CD14-positive monocyte (primary cell): ENCODE measurements at regions not wholly inside any gene's neighbourhood (a gene's known extent, or its start where the extent isn't known, plus 50 kb on each side); places are given as distances from the start of the nearest gene placed in this dataset.

Source experiments
- DNase-seq, 3 donors: peaks; one replicate each; pipeline ENCODE4 v3.0.0-alpha.2; 2011 to 2022
- H2AFZ ChIP-seq: 2 replicates; pipeline ENCODE4 v1.6.0; 2012; ENCODE audit warnings: mild to moderate bottlenecking, low read depth, low read length, inconsistent platforms; ENCODE audit not compliant: insufficient read depth, poor library complexity, severe bottlenecking
- H3K27ac ChIP-seq, 2 donors: 1 replicate in 1 of 2; 2 replicates in 1 of 2; pipeline ENCODE4 v1.5.1; 2012 to 2013; ENCODE audit warnings: low read length in 2 of 2, control low read depth in 1 of 2, inconsistent platforms in 1 of 2, low read depth in 1 of 2, mild to moderate bottlenecking in 1 of 2
- H3K27me3 ChIP-seq, 2 donors: one replicate each; pipeline versions ENCODE4 v1.6.0 to v1.6.1; 2011 to 2013; ENCODE audit warnings: low read length in 2 of 2; ENCODE audit not compliant: control insufficient read depth in 2 of 2, insufficient read depth in 2 of 2
- H3K36me3 ChIP-seq, 2 donors: replicated peaks in 1 of 2; 1 replicate in 1 of 2; 2 replicates in 1 of 2; pipeline versions ENCODE4 v1.5.1 to v1.6.1; 2012 to 2013; ENCODE audit warnings: low read length in 2 of 2, control low read depth in 1 of 2, inconsistent platforms in 1 of 2, mild to moderate bottlenecking in 1 of 2; ENCODE audit not compliant: insufficient read depth in 2 of 2, control insufficient read depth in 1 of 2
- H3K4me1 ChIP-seq, 2 donors: 1 replicate in 1 of 2; 2 replicates in 1 of 2; pipeline versions ENCODE4 v1.5.1 to v1.6.1; 2012 to 2013; ENCODE audit warnings: low read length in 2 of 2, control low read depth in 1 of 2, inconsistent platforms in 1 of 2, mild to moderate bottlenecking in 1 of 2, moderate library complexity in 1 of 2; ENCODE audit not compliant: insufficient read depth in 2 of 2, control insufficient read depth in 1 of 2
- H3K4me2 ChIP-seq: replicated peaks from 2 replicates; pipeline ENCODE3; 2012; ENCODE audit warnings: low read length, moderate library complexity, mild to moderate bottlenecking; ENCODE audit not compliant: poor library complexity, severe bottlenecking; ENCODE audit errors: extremely low read depth
- H3K4me3 ChIP-seq, 3 experiments: fragments of 200-600 bp in 1 of 3; sonication (generic) in 1 of 3; replicated peaks in 1 of 3; 1 replicate in 2 of 3; 2 replicates in 1 of 3; pipeline ENCODE4 v1.5.1; 2011 to 2013; ENCODE audit warnings: low read length in 3 of 3, mild to moderate bottlenecking in 3 of 3, control low read depth in 2 of 3, low read depth in 2 of 3, inconsistent platforms in 1 of 3, moderate library complexity in 1 of 3
- H3K79me2 ChIP-seq: 2 replicates; pipeline ENCODE4 v1.6.0; 2012; ENCODE audit warnings: mild to moderate bottlenecking, control low read depth, inconsistent platforms, low read length, moderate library complexity; ENCODE audit not compliant: insufficient read depth
- H3K9ac ChIP-seq: 2 replicates; pipeline ENCODE4 v1.6.0; 2017; ENCODE audit warnings: low read length, mild to moderate bottlenecking; ENCODE audit not compliant: insufficient read depth, poor library complexity, severe bottlenecking
- H3K9me3 ChIP-seq, 2 donors: replicated peaks in 1 of 2; 1 replicate in 1 of 2; 2 replicates in 1 of 2; pipeline versions ENCODE4 v1.5.1 to v1.6.1; 2012 to 2013; ENCODE audit warnings: low read length in 2 of 2, control low read depth in 1 of 2; ENCODE audit not compliant: control insufficient read depth in 1 of 2, insufficient read depth in 1 of 2
- H4K20me1 ChIP-seq: 2 replicates; pipeline ENCODE4 v1.6.0; 2012; ENCODE audit warnings: mild to moderate bottlenecking, low read length, control low read depth, moderate library complexity; ENCODE audit not compliant: insufficient read depth
- H3K27ac Mint-ChIP-seq, 7 donors: one replicate each; pipeline ENCODE4 v1.8.0; 2020; ENCODE audit warnings: mild to moderate bottlenecking in 7 of 7, mixed read lengths in 7 of 7, moderate library complexity in 6 of 7, inconsistent platforms in 2 of 7
- H3K27me3 Mint-ChIP-seq, 3 donors: one replicate each; pipeline ENCODE4 v1.8.0; 2021 to 2022; ENCODE audit warnings: low read depth in 3 of 3, mild to moderate bottlenecking in 3 of 3, mixed read lengths in 3 of 3, moderate library complexity in 3 of 3, inconsistent platforms in 1 of 3
- H3K36me3 Mint-ChIP-seq, 2 donors: one replicate each; pipeline ENCODE4 v1.8.0; 2020; ENCODE audit warnings: mixed read lengths in 2 of 2, inconsistent platforms in 1 of 2, mild to moderate bottlenecking in 1 of 2
- H3K4me1 Mint-ChIP-seq: one replicate; pipeline ENCODE4 v1.8.0; 2020; ENCODE audit warnings: mild to moderate bottlenecking, mixed read lengths
- H3K4me3 Mint-ChIP-seq, 2 donors: one replicate each; pipeline ENCODE4 v1.8.0; 2020; ENCODE audit warnings: mild to moderate bottlenecking in 2 of 2, mixed read lengths in 2 of 2, moderate library complexity in 1 of 2
- H3K9me3 Mint-ChIP-seq, 7 donors: one replicate each; pipeline ENCODE4 v1.8.0; 2020 to 2022; ENCODE audit warnings: mixed read lengths in 7 of 7, mild to moderate bottlenecking in 6 of 7, moderate library complexity in 6 of 7, inconsistent platforms in 2 of 7
- CTCF ChIP-seq: fragments of 200-600 bp; IDR thresholded peaks from one replicate; pipeline ENCODE4 v1.8.0; 2022; ENCODE audit warnings: antibody characterized with exemption, mild to moderate bottlenecking
- WGBS: methylation state at CpG from one replicate; pipeline ENCODE4 v1.1.5; 2013; ENCODE audit warnings: missing lambda C conversion rate; ENCODE audit not compliant: insufficient coverage; 5-methylcytosine and 5-hydroxymethylcytosine counted together
- intact Hi-C, 2 donors: fragments of 100-400 bp; cut with micrococcal nuclease; formaldehyde crosslinking; loops; one replicate each; pipeline versions ENCODE4 v1.15.0 to v1.15.1; 2023

DNA sequence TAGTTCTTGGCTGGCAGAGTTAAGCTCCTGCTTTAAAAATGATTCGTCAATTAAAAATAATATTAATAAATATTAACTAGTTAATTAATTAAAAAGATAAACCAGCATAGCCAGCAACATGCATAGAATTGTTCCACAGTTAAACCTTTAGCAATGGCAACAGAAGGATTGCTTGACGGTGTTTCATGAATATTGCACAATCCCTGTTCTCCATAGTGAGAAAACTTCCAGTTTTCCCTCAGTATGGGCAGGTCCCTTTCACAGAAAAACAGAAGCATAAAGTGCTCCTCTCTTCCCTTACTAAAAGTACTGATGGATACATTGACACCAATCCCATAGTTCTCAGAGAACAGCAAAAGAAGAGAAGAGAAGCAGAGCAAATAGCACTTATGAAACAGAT is 71.4 kb upstream of the CAST start:
- H4K20me1 ChIP-seq, result no peaks in the 10 kb centered on the region
- no peak overlapping the region for H3K9ac ChIP-seq
- no peak overlapping the region for H3K4me3 Mint-ChIP-seq
- H3K4me1 ChIP-seq, result peaks cover 6 to 8% of the 10 kb centered on the region in 2 donors
- H3K9me3 Mint-ChIP-seq, result peaks cover 0 to 3% (median 0%) of the 10 kb centered on the region in 7 donors
- no peak overlapping the region for H3K27ac ChIP-seq
- no peaks in the 10 kb centered on the region for H3K79me2 ChIP-seq
- TF ChIP-seq CTCF, result no peak
- no peak overlapping the region for H3K27ac Mint-ChIP-seq
- H3K27me3 ChIP-seq, result peaks cover 4 to 5% of the 10 kb centered on the region in 2 donors
- 0% methylated on average over 1 of the region's 2 CpGs for WGBS
- H3K36me3 Mint-ChIP-seq, result no peaks in the 10 kb centered on the region
- DNase-seq, result no peak
- H3K4me3 ChIP-seq, result no peak overlapping the region
- no peaks in the 10 kb centered on the region for H3K9me3 ChIP-seq
- no peaks in the 10 kb centered on the region for H3K36me3 ChIP-seq
- H2AFZ ChIP-seq, result no peak overlapping the region
- peaks cover 2 to 17% (median 10%) of the 10 kb centered on the region in 3 donors for H3K27me3 Mint-ChIP-seq
- intact Hi-C loops, result no loop called here
- peaks cover 15% of the 10 kb centered on the region for H3K4me1 Mint-ChIP-seq
- no peak overlapping the region for H3K4me2 ChIP-seq

- H3K9me3 ChIP-seq, result no peaks in the 10 kb centered on the region
- Mint-ChIP-seq H3K4me1 (peaks cover 26% of the 10 kb centered on the region), H3K36me3 (no peaks in the 10 kb centered on the region), H3K27me3 (peaks cover 0 to 14% (median 11%) of the 10 kb centered on the region in 3 donors), H3K27ac (peak overlapping the region in 3 of 7 donors; percentile 14 to 59 (median 31)), H3K4me3 (no peak overlapping the region), H3K9me3 (peaks cover 0 to 5% (median 0%) of the 10 kb centered on the region in 7 donors)
- H3K4me3 ChIP-seq, result no peak overlapping the region
- intact Hi-C loops, result loop anchor here in 1 of 2 donors (5.0 kb wide), 2 partner anchors 728 to 933 kb away; no protein-coding TSS in a partner anchor
- H3K4me2 ChIP-seq, result no peak overlapping the region
- WGBS, result 93% methylated on average over 4 of the region's 6 CpGs
- H3K9ac ChIP-seq, result no peak overlapping the region
- H2AFZ ChIP-seq, result no peak overlapping the region
- peak; percentile 82 for TF ChIP-seq CTCF
- no peaks in the 10 kb centered on the region for H3K36me3 ChIP-seq
- peak; percentile 24 to 37 (median 32) for DNase-seq
- H3K4me1 ChIP-seq, result peaks cover 13 to 15% of the 10 kb centered on the region in 2 donors
- H3K27me3 ChIP-seq, result peaks cover 5 to 6% of the 10 kb centered on the region in 2 donors
- no peak overlapping the region for H3K27ac ChIP-seq
- no peaks in the 10 kb centered on the region for H3K79me2 ChIP-seq
- no peaks in the 10 kb centered on the region for H4K20me1 ChIP-seq
Measured at GRCh38 chr5:96595300-96596090, 66.7 kb upstream of the CAST start.
